ENCODE measurements at regions not wholly inside any gene's neighbourhood (a gene's known extent, or its start where the extent isn't known, plus 50 kb on each side); places are given as distances from the start of the nearest gene placed in this dataset.
A peak's percentile ranks its signal among the peaks of the same experiment; 100 is the strongest.

GRCh38 chr12:24599736-24600135 lies 349.2 kb downstream of the BCAT1 start:
- no peak overlapping the region for H3K27ac ChIP-seq (replicated peaks)
- H3K27me3 ChIP-seq (ENCODE audit: insufficient read depth, poor library complexity, severe bottlenecking) = no peaks in the 10 kb centered on the region
- TF ChIP-seq, protein P1, sequence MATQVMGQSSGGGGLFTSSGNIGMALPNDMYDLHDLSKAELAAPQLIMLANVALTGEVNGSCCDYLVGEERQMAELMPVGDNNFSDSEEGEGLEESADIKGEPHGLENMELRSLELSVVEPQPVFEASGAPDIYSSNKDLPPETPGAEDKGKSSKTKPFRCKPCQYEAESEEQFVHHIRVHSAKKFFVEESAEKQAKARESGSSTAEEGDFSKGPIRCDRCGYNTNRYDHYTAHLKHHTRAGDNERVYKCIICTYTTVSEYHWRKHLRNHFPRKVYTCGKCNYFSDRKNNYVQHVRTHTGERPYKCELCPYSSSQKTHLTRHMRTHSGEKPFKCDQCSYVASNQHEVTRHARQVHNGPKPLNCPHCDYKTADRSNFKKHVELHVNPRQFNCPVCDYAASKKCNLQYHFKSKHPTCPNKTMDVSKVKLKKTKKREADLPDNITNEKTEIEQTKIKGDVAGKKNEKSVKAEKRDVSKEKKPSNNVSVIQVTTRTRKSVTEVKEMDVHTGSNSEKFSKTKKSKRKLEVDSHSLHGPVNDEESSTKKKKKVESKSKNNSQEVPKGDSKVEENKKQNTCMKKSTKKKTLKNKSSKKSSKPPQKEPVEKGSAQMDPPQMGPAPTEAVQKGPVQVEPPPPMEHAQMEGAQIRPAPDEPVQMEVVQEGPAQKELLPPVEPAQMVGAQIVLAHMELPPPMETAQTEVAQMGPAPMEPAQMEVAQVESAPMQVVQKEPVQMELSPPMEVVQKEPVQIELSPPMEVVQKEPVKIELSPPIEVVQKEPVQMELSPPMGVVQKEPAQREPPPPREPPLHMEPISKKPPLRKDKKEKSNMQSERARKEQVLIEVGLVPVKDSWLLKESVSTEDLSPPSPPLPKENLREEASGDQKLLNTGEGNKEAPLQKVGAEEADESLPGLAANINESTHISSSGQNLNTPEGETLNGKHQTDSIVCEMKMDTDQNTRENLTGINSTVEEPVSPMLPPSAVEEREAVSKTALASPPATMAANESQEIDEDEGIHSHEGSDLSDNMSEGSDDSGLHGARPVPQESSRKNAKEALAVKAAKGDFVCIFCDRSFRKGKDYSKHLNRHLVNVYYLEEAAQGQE (IDR thresholded peaks at IDR 0.05; ENCODE audit: insufficient replicate concordance, low read depth) = no peak
- peak; percentile 43; the same call in 1 of the 2 replicates for TF ChIP-seq SPI1 (IDR thresholded peaks at IDR 0.05; ENCODE audit: borderline replicate concordance, low read depth)
- no peak overlapping the region for H3K4me3 ChIP-seq (replicated peaks; ENCODE audit: insufficient read depth, low read length)
- no peak for DNase-seq (ENCODE audit: low read depth in 1 of 2, low spot score in 1 of 2)

DNA sequence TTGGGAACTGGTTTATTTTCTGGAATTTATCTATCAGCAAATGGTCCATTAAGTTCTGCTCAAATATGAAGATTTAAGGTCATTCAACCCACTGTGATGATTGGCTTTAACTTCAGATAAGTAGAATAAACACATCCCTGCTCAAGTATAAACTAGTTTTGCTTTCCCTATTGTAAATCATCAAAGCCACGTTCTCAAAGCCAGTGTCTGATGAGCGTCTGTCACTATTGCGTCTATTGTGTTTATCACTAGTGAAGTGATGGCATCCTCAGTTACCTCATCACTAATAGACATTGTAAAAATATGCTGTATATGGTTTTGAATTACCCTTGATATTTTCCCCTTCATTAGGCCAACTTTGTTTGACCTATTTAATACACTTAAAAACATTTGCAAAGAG lies 351.3 kb downstream of the BCAT1 start:
- H3K4me3 ChIP-seq (replicated peaks; ENCODE audit: insufficient read depth, low read length) = no peak overlapping the region
- TF ChIP-seq GABPA (IDR thresholded peaks at IDR 0.05; ENCODE audit: low read depth) (no peak), CTCF (IDR thresholded peaks at IDR 0.05; ENCODE audit: insufficient read depth, low read length) (no peak), SPI1 (IDR thresholded peaks at IDR 0.05; ENCODE audit: borderline replicate concordance, low read depth) (no peak), POLR2AphosphoS5 (IDR thresholded peaks at IDR 0.05; ENCODE audit: low read depth) (no peak)
- TF ChIP-seq, protein P1 (IDR thresholded peaks at IDR 0.05; ENCODE audit: insufficient replicate concordance, low read depth) = no peak
- no peak for DNase-seq (ENCODE audit: low read depth in 1 of 2, low spot score in 1 of 2)
- no peak overlapping the region for H3K27ac ChIP-seq (replicated peaks)
- H3K27me3 ChIP-seq (ENCODE audit: insufficient read depth, poor library complexity, severe bottlenecking) = no peaks in the 10 kb centered on the region

- no peak for DNase-seq (ENCODE audit: low read depth in 1 of 2, low spot score in 1 of 2)
Observed at GRCh38 chr12:24596768-24597388, 352.0 kb downstream of the BCAT1 start.

GRCh38 chr12:24595652-24596235 lies 353.2 kb downstream of the BCAT1 start:
- Histone ChIP-seq H3K4me3 (replicated peaks; ENCODE audit: insufficient read depth, low read length) (no peak overlapping the region), H3K27ac (replicated peaks) (no peak overlapping the region), H3K27me3 (ENCODE audit: insufficient read depth, poor library complexity, severe bottlenecking) (no peaks in the 10 kb centered on the region)
- DNase-seq (ENCODE audit: low read depth in 1 of 2, low spot score in 1 of 2) = no peak
- TF ChIP-seq, protein P1 (IDR thresholded peaks at IDR 0.05; ENCODE audit: insufficient replicate concordance, low read depth) = no peak
- TF ChIP-seq SPI1 (IDR thresholded peaks at IDR 0.05; ENCODE audit: borderline replicate concordance, low read depth) (no peak), CTCF (IDR thresholded peaks at IDR 0.05; ENCODE audit: insufficient read depth, low read length) (no peak), GABPA (IDR thresholded peaks at IDR 0.05; ENCODE audit: low read depth) (no peak), POLR2AphosphoS5 (IDR thresholded peaks at IDR 0.05; ENCODE audit: low read depth) (no peak)

More at GRCh38 chr12:24596768-24597388, 352.0 kb downstream of the BCAT1 start:
- TF ChIP-seq CTCF (IDR thresholded peaks at IDR 0.05; ENCODE audit: insufficient read depth, low read length) (peak; percentile 41), POLR2AphosphoS5 (IDR thresholded peaks at IDR 0.05; ENCODE audit: low read depth) (no peak)
- Histone ChIP-seq H3K4me3 (replicated peaks; ENCODE audit: insufficient read depth, low read length) (no peak overlapping the region), H3K27me3 (ENCODE audit: insufficient read depth, poor library complexity, severe bottlenecking) (no peaks in the 10 kb centered on the region), H3K27ac (replicated peaks) (no peak overlapping the region)
